GM23338 (cell line): ENCODE measurements at regions not wholly inside any gene's neighbourhood (a gene's known extent, or its start where the extent isn't known, plus 50 kb on each side); places are given as distances from the start of the nearest gene placed in this dataset.
"Not testable (repeated sequence)": the region's sequence is repeated elsewhere in the genome, so short reads cannot be mapped to it uniquely, and the experiment has no call there.

Experiments
- ATAC-seq: fragments of 200-7000 bp; cut with Tn5 transposase; 3 replicates; pipeline ENCODE4 v1.9.1; 2020
- DNase-seq: peaks from one replicate; pipeline ENCODE4 v3.0.0-alpha.2; 2015; ENCODE audit warnings: low spot score
- H2AFZ ChIP-seq: fragments of 200-600 bp; sonication (generic); 2 replicates; pipeline ENCODE4 v1.8.0; 2016; ENCODE audit warnings: antibody characterized with exemption, mild to moderate bottlenecking, moderate library complexity
- H3F3A ChIP-seq: fragments of 200-600 bp; sonication (generic); replicated peaks from 2 replicates; pipeline ENCODE4 v1.8.0; 2017; ENCODE audit warnings: antibody characterized with exemption, mixed run types, low read depth
- H3K27ac ChIP-seq: fragments of 200-600 bp; sonication (generic); 2 replicates; pipeline ENCODE4 v1.6.1; 2016; ENCODE audit warnings: low read depth
- H3K27me3 ChIP-seq: fragments of 200-600 bp; sonication (generic); 2 replicates; pipeline ENCODE4 v1.8.0; 2016; ENCODE audit warnings: mild to moderate bottlenecking, mixed run types, moderate library complexity; ENCODE audit not compliant: insufficient read depth
- H3K36me3 ChIP-seq: fragments of 200-600 bp; sonication (generic); 2 replicates; pipeline ENCODE4 v1.8.0; 2016; ENCODE audit warnings: mild to moderate bottlenecking; ENCODE audit not compliant: insufficient read depth
- H3K4me1 ChIP-seq: fragments of 200-600 bp; sonication (generic); 2 replicates; pipeline ENCODE4 v1.8.0; 2016; ENCODE audit warnings: mild to moderate bottlenecking, moderate library complexity; ENCODE audit not compliant: insufficient read depth
- H3K4me2 ChIP-seq: fragments of 200-600 bp; sonication (generic); 2 replicates; pipeline ENCODE4 v1.7.1; 2017; ENCODE audit warnings: mixed run types
- H3K4me3 ChIP-seq: fragments of 200-600 bp; sonication (generic); 2 replicates; pipeline ENCODE4 v1.6.1; 2016; ENCODE audit warnings: mixed run types
- H3K79me2 ChIP-seq: fragments of 200-600 bp; sonication (generic); replicated peaks from 2 replicates; pipeline ENCODE4 v1.8.0; 2017; ENCODE audit warnings: mild to moderate bottlenecking; ENCODE audit not compliant: insufficient read depth
- H3K9me2 ChIP-seq: fragments of 200-600 bp; sonication (generic); 2 replicates; pipeline ENCODE4 v1.8.0; 2017; ENCODE audit not compliant: insufficient read depth
- H4K20me1 ChIP-seq: fragments of 200-600 bp; sonication (generic); replicated peaks from 2 replicates; pipeline ENCODE4 v1.8.0; 2017; ENCODE audit warnings: mild to moderate bottlenecking; ENCODE audit not compliant: insufficient read depth
- H3K27ac Mint-ChIP-seq: 2 replicates; pipeline ENCODE4 v1.8.0; 2020; ENCODE audit warnings: inconsistent platforms, mild to moderate bottlenecking, moderate library complexity, mixed read lengths
- H3K27me3 Mint-ChIP-seq: 3 replicates; pipeline ENCODE4 v1.8.0; 2022; ENCODE audit warnings: low read depth, mild to moderate bottlenecking, moderate library complexity, mixed read lengths, inconsistent platforms; ENCODE audit not compliant: insufficient read depth, poor library complexity
- H3K36me3 Mint-ChIP-seq: 3 replicates; pipeline ENCODE4 v1.8.0; 2021; ENCODE audit warnings: low read depth, mild to moderate bottlenecking, inconsistent platforms, moderate library complexity, mixed read lengths
- H3K4me1 Mint-ChIP-seq: 3 replicates; pipeline ENCODE4 v1.8.0; 2020; ENCODE audit warnings: mild to moderate bottlenecking, inconsistent platforms, mixed read lengths
- H3K4me3 Mint-ChIP-seq: 3 replicates; pipeline ENCODE4 v1.8.0; 2021; ENCODE audit warnings: moderate library complexity, mild to moderate bottlenecking, inconsistent platforms, mixed read lengths
- H3K9me3 Mint-ChIP-seq: 3 replicates; pipeline ENCODE4 v1.8.0; 2020; ENCODE audit warnings: moderate library complexity, mild to moderate bottlenecking, inconsistent platforms, mixed read lengths

- H2AFZ ChIP-seq, H3K27me3 ChIP-seq, H3K4me1 ChIP-seq, H3K27ac ChIP-seq, DNase-seq, H3K4me3 Mint-ChIP-seq, H3K27me3 Mint-ChIP-seq, H4K20me1 ChIP-seq, H3K9me3 Mint-ChIP-seq, H3K36me3 Mint-ChIP-seq, H3K36me3 ChIP-seq, H3K9me2 ChIP-seq, H3K79me2 ChIP-seq, H3K27ac Mint-ChIP-seq, H3K4me1 Mint-ChIP-seq, H3K4me3 ChIP-seq, H3F3A ChIP-seq, H3K4me2 ChIP-seq, ATAC-seq: not testable (repeated sequence)
These were observed 1406.4 kb upstream of the PCDH10 start for GRCh38 chr4:131742536-131743205.

- not testable (repeated sequence) for H3K27ac ChIP-seq, H3F3A ChIP-seq, H3K4me1 ChIP-seq, H3K36me3 Mint-ChIP-seq, H3K27me3 ChIP-seq, H3K9me2 ChIP-seq, ATAC-seq, DNase-seq, H4K20me1 ChIP-seq, H3K4me1 Mint-ChIP-seq, H3K4me2 ChIP-seq, H3K4me3 Mint-ChIP-seq, H3K79me2 ChIP-seq, H3K27ac Mint-ChIP-seq, H2AFZ ChIP-seq, H3K4me3 ChIP-seq, H3K9me3 Mint-ChIP-seq, H3K36me3 ChIP-seq, H3K27me3 Mint-ChIP-seq
These were observed 1405.7 kb upstream of the PCDH10 start for GRCh38 chr4:131743348-131743747.

GRCh38 chr4:131747203-131747602 lies 1401.9 kb upstream of the PCDH10 start:
- not testable (repeated sequence) for H3K79me2 ChIP-seq, H3K4me3 ChIP-seq, H3K36me3 ChIP-seq, H3K9me2 ChIP-seq, H3K27me3 ChIP-seq, H3F3A ChIP-seq, H3K27ac ChIP-seq, H3K27me3 Mint-ChIP-seq, H3K4me2 ChIP-seq, H3K27ac Mint-ChIP-seq, ATAC-seq, H3K4me1 ChIP-seq, H4K20me1 ChIP-seq, H3K4me1 Mint-ChIP-seq, DNase-seq, H2AFZ ChIP-seq, H3K4me3 Mint-ChIP-seq
- Mint-ChIP-seq H3K36me3 (peaks cover 13% of the 10 kb centered on the region), H3K9me3 (peaks cover 17% of the 10 kb centered on the region)

- not testable (repeated sequence) for H3K27me3 ChIP-seq, ATAC-seq, H3K4me1 Mint-ChIP-seq, H3F3A ChIP-seq, H4K20me1 ChIP-seq, H3K36me3 Mint-ChIP-seq, H3K4me3 Mint-ChIP-seq, H3K4me2 ChIP-seq, H3K9me2 ChIP-seq, H3K27ac Mint-ChIP-seq, DNase-seq, H3K4me3 ChIP-seq, H3K9me3 Mint-ChIP-seq, H3K27ac ChIP-seq, H3K36me3 ChIP-seq, H3K79me2 ChIP-seq, H3K4me1 ChIP-seq, H3K27me3 Mint-ChIP-seq, H2AFZ ChIP-seq
These were observed 1399.9 kb upstream of the PCDH10 start for GRCh38 chr4:131749224-131749623.

GRCh38 chr4:131750006-131750405 lies 1399.1 kb upstream of the PCDH10 start:
- H3K27ac Mint-ChIP-seq, H3K27ac ChIP-seq, H4K20me1 ChIP-seq, H3K9me3 Mint-ChIP-seq, H3K4me1 Mint-ChIP-seq, H3K4me2 ChIP-seq, H3K27me3 Mint-ChIP-seq, H3K27me3 ChIP-seq, H3K36me3 ChIP-seq, ATAC-seq, H3F3A ChIP-seq, H3K4me3 Mint-ChIP-seq, H3K36me3 Mint-ChIP-seq, H3K79me2 ChIP-seq, H3K4me1 ChIP-seq, H3K4me3 ChIP-seq, H3K9me2 ChIP-seq, H2AFZ ChIP-seq: not testable (repeated sequence)
- peak; percentile 9 for DNase-seq

GRCh38 chr4:131750469-131750868 lies 1398.6 kb upstream of the PCDH10 start:
- H4K20me1 ChIP-seq, ATAC-seq, H3K4me1 ChIP-seq, H3K9me2 ChIP-seq, H3K27me3 Mint-ChIP-seq, H3F3A ChIP-seq, H3K36me3 ChIP-seq, H3K27ac Mint-ChIP-seq, H3K4me2 ChIP-seq, H3K27ac ChIP-seq, H3K36me3 Mint-ChIP-seq, DNase-seq, H3K4me3 Mint-ChIP-seq, H2AFZ ChIP-seq, H3K9me3 Mint-ChIP-seq, H3K79me2 ChIP-seq, H3K27me3 ChIP-seq, H3K4me1 Mint-ChIP-seq, H3K4me3 ChIP-seq: not testable (repeated sequence)

GRCh38 chr4:131762234-131762633 lies 1386.9 kb upstream of the PCDH10 start:
- not testable (repeated sequence) for H3K36me3 Mint-ChIP-seq, H3K27ac ChIP-seq, H3K27me3 Mint-ChIP-seq, H3K4me1 Mint-ChIP-seq, H3K27me3 ChIP-seq, DNase-seq, H3F3A ChIP-seq, H3K4me1 ChIP-seq, H4K20me1 ChIP-seq, H2AFZ ChIP-seq, ATAC-seq, H3K4me3 ChIP-seq, H3K79me2 ChIP-seq, H3K4me3 Mint-ChIP-seq, H3K9me2 ChIP-seq, H3K36me3 ChIP-seq, H3K27ac Mint-ChIP-seq, H3K4me2 ChIP-seq
- peaks cover 16% of the 10 kb centered on the region for H3K9me3 Mint-ChIP-seq
